ENCODE measurements at regions not wholly inside any gene's neighbourhood (a gene's known extent, or its start where the extent isn't known, plus 50 kb on each side); places are given as distances from the start of the nearest gene placed in this dataset.

GRCh38 chr13:88739195-88739594, 1068.0 kb downstream of the SLITRK5 start:
- Histone ChIP-seq H3K9me1 (ENCODE audit: control insufficient read depth, insufficient read depth, low read length) (no peaks in the 10 kb centered on the region), H4K20me1 (replicated peaks; ENCODE audit: control insufficient read depth, insufficient read depth, low read length) (no peaks in the 10 kb centered on the region), H3K4me2 (ENCODE audit: insufficient read depth, low read length) (no peak overlapping the region), H3K36me3 (ENCODE audit: control insufficient read depth, insufficient read depth, low read length) (no peaks in the 10 kb centered on the region), H3K9ac (ENCODE audit: insufficient read depth in 1 of 2, low read depth in 2 of 2, low read length in 2 of 2) (no peak overlapping the region), H3K4me3 (no peak overlapping the region), H3K79me2 (ENCODE audit: control insufficient read depth, insufficient read depth, low read length) (no peaks in the 10 kb centered on the region), H3K27ac (ENCODE audit: extremely low read depth, low read depth, low read length) (no peak overlapping the region), H3K27me3 (ENCODE audit: control insufficient read depth in 2 of 2, insufficient read depth in 2 of 2, low read length in 2 of 2) (no peaks in the 10 kb centered on the region), H3K4me1 (replicated peaks in 1 of 2; ENCODE audit: control insufficient read depth in 2 of 2, insufficient read depth in 2 of 2, low read length in 2 of 2) (no peaks in the 10 kb centered on the region), H2AFZ (ENCODE audit: low read depth, low read length) (no peak overlapping the region), H3K9me3 (replicated peaks; ENCODE audit: control insufficient read depth, insufficient read depth, low read depth, low read length) (no peaks in the 10 kb centered on the region)
- DNase-seq (ENCODE audit: extremely low read depth in 1 of 4, low spot score in 3 of 4) (no peak), FAIRE-seq (no peak), ATAC-seq (no peak)
- ChIA-PET CTCF (ENCODE audit: low intra/inter-chr PET ratio) (no interaction called here), POLR2A (no interaction called here)
- TF ChIP-seq MAFF (IDR thresholded peaks at IDR 0.05; ENCODE audit: low read length) (peak; percentile 67), C11orf30 (IDR thresholded peaks at IDR 0.05; ENCODE audit: low read depth) (peak; percentile 33; the same call in 1 of the 2 replicates), SIRT6 (IDR thresholded peaks at IDR 0.05; ENCODE audit: low read depth, low read length) (no peak), MAFG (tag; conservative IDR thresholded peaks at IDR 0.05) (0 out of 2 replicates have a peak, but pooled peaks have one; percentile 25), SUPT5H (IDR thresholded peaks at IDR 0.05) (no peak), MAFK (IDR thresholded peaks at IDR 0.05; ENCODE audit: low read length) (peak; percentile 78), ZNF316 (IDR thresholded peaks at IDR 0.05) (peak; percentile 52)
- WGBS (ENCODE audit: insufficient coverage, low coverage, missing lambda C conversion rate): 5% methylated on average over 4 of the region's 4 CpGs
- no TSS peak for BruUV-seq (replicated peaks)
- in situ Hi-C loops (cut with MboI) (no loop called here), intact Hi-C loops (cut with micrococcal nuclease) (no loop called here)

GRCh38 chr13:88744289-88744688, 1073.1 kb downstream of the SLITRK5 start:
- Histone ChIP-seq H3K4me1 (replicated peaks in 1 of 2; ENCODE audit: control insufficient read depth in 2 of 2, insufficient read depth in 2 of 2, low read length in 2 of 2) (no peaks in the 10 kb centered on the region), H4K20me1 (replicated peaks; ENCODE audit: control insufficient read depth, insufficient read depth, low read length) (no peaks in the 10 kb centered on the region), H3K79me2 (ENCODE audit: control insufficient read depth, insufficient read depth, low read length) (no peaks in the 10 kb centered on the region), H3K4me3 (no peak overlapping the region), H3K27me3 (ENCODE audit: control insufficient read depth in 2 of 2, insufficient read depth in 2 of 2, low read length in 2 of 2) (no peaks in the 10 kb centered on the region), H3K36me3 (ENCODE audit: control insufficient read depth, insufficient read depth, low read length) (no peaks in the 10 kb centered on the region), H3K4me2 (ENCODE audit: insufficient read depth, low read length) (no peak overlapping the region), H2AFZ (ENCODE audit: low read depth, low read length) (no peak overlapping the region), H3K27ac (ENCODE audit: extremely low read depth, low read depth, low read length) (no peak overlapping the region), H3K9ac (ENCODE audit: insufficient read depth in 1 of 2, low read depth in 2 of 2, low read length in 2 of 2) (no peak overlapping the region), H3K9me3 (replicated peaks; ENCODE audit: control insufficient read depth, insufficient read depth, low read depth, low read length) (no peaks in the 10 kb centered on the region), H3K9me1 (ENCODE audit: control insufficient read depth, insufficient read depth, low read length) (no peaks in the 10 kb centered on the region)
- CTCF ChIA-PET (ENCODE audit: low intra/inter-chr PET ratio): no interaction called here
- FAIRE-seq (no peak), ATAC-seq (no peak), DNase-seq (ENCODE audit: extremely low read depth in 1 of 4, low spot score in 3 of 4) (no peak)
- TF ChIP-seq C11orf30 (IDR thresholded peaks at IDR 0.05; ENCODE audit: low read depth) (no peak), XRCC5 (IDR thresholded peaks at IDR 0.05; ENCODE audit: low read depth, low read length) (no peak), MEF2A (IDR thresholded peaks at IDR 0.05; ENCODE audit: control insufficient read depth, low read depth, low read length) (no peak), ZNF586 (CRISPR knock-in tag; conservative IDR thresholded peaks at IDR 0.05) (no peak), FOXP4 (CRISPR knock-in tag; IDR thresholded peaks at IDR 0.05; ENCODE audit: borderline replicate concordance) (no peak)
- intact Hi-C loops (cut with micrococcal nuclease): no loop called here
- in situ Hi-C loops (cut with MboI): no loop called here
- BruUV-seq (replicated peaks): no TSS peak
- POLR2A ChIA-PET: no interaction called here

Data from K562 (cell line).